Astrocyte (in vitro differentiated cells and primary cell): ENCODE measurements at regions not wholly inside any gene's neighbourhood (a gene's known extent, or its start where the extent isn't known, plus 50 kb on each side); places are given as distances from the start of the nearest gene placed in this dataset.

Source experiments
- DNase-seq: peaks from one replicate; pipeline ENCODE4 v3.0.0-alpha.2; 2010; ENCODE audit warnings: low read depth
- FAIRE-seq: peaks from 2 replicates; lab custom pipeline; 2011; peaks lifted over from hg19 to GRCh38; lab: Jason Lieb, UNC
- H2AFZ ChIP-seq: 2 replicates; pipeline ENCODE4 v1.6.0; 2012; ENCODE audit warnings: low read depth, low read length, inconsistent platforms
- H3K27ac ChIP-seq: 2 replicates; pipeline ENCODE4 v1.5.1; 2011; ENCODE audit warnings: low read depth, low read length, inconsistent platforms
- H3K27me3 ChIP-seq: 2 replicates; pipeline ENCODE4 v1.6.0; 2011; ENCODE audit warnings: low read length, inconsistent platforms; ENCODE audit not compliant: insufficient read depth
- H3K36me3 ChIP-seq: 2 replicates; pipeline ENCODE4 v1.5.1; 2011; ENCODE audit warnings: low read length, inconsistent platforms; ENCODE audit not compliant: insufficient read depth
- H3K4me1 ChIP-seq: 2 replicates; pipeline ENCODE4 v1.5.1; 2011; ENCODE audit warnings: low read length, inconsistent platforms; ENCODE audit not compliant: insufficient read depth
- H3K4me2 ChIP-seq: 2 replicates; pipeline ENCODE4 v1.6.0; 2012; ENCODE audit warnings: low read length, inconsistent platforms
- H3K4me3 ChIP-seq: 2 replicates; pipeline ENCODE4 v1.5.1; 2011; ENCODE audit warnings: low read depth, mild to moderate bottlenecking, low read length, inconsistent platforms; ENCODE audit not compliant: insufficient read depth
- H3K79me2 ChIP-seq: 2 replicates; pipeline ENCODE4 v1.6.0; 2012; ENCODE audit warnings: mild to moderate bottlenecking, low read length, inconsistent platforms; ENCODE audit not compliant: insufficient read depth
- H3K9ac ChIP-seq: 2 replicates; pipeline ENCODE4 v1.6.0; 2012; ENCODE audit warnings: mild to moderate bottlenecking, low read length, inconsistent platforms
- H3K9me3 ChIP-seq: 2 replicates; pipeline ENCODE4 v1.5.1; 2012; ENCODE audit warnings: low read depth, mild to moderate bottlenecking, low read length, inconsistent platforms; ENCODE audit not compliant: insufficient read depth
- H4K20me1 ChIP-seq: 2 replicates; pipeline ENCODE4 v1.6.0; 2012; ENCODE audit warnings: low read length, inconsistent platforms; ENCODE audit not compliant: insufficient read depth
- H3K27ac Mint-ChIP-seq: one replicate; pipeline ENCODE4 v1.8.0; 2021; ENCODE audit warnings: mild to moderate bottlenecking, mixed read lengths; ENCODE audit not compliant: unreplicated experiment
- H3K27me3 Mint-ChIP-seq: one replicate; pipeline ENCODE4 v1.8.0; 2021; ENCODE audit warnings: low read depth, mixed read lengths; ENCODE audit not compliant: unreplicated experiment
- H3K36me3 Mint-ChIP-seq: one replicate; pipeline ENCODE4 v1.8.0; 2021; ENCODE audit warnings: low read depth, mixed read lengths; ENCODE audit not compliant: unreplicated experiment
- H3K4me1 Mint-ChIP-seq: one replicate; pipeline ENCODE4 v1.8.0; 2021; ENCODE audit warnings: low read depth, mixed read lengths; ENCODE audit not compliant: unreplicated experiment
- H3K4me3 Mint-ChIP-seq: one replicate; pipeline ENCODE4 v1.8.0; 2021; ENCODE audit warnings: mild to moderate bottlenecking, moderate library complexity, mixed read lengths; ENCODE audit not compliant: unreplicated experiment
- H3K9me3 Mint-ChIP-seq: one replicate; pipeline ENCODE4 v1.8.0; 2021; ENCODE audit warnings: mild to moderate bottlenecking, mixed read lengths; ENCODE audit not compliant: unreplicated experiment
- CTCF ChIP-seq: IDR thresholded peaks from 2 replicates; pipeline ENCODE4 v1.5.1; 2011; ENCODE audit warnings: low read depth, mild to moderate bottlenecking, inconsistent platforms, low read length, moderate library complexity; ENCODE audit not compliant: insufficient read depth
- EZH2 ChIP-seq: IDR thresholded peaks from 2 replicates; pipeline ENCODE4 v1.6.1; 2012; ENCODE audit warnings: mild to moderate bottlenecking, low read length, inconsistent platforms; ENCODE audit not compliant: insufficient read depth

- no peak overlapping the region for H3K4me3 Mint-ChIP-seq
- peak; percentile 74 for FAIRE-seq
- H3K4me1 Mint-ChIP-seq, result peaks cover 40% of the 10 kb centered on the region
- peaks cover 20% of the 10 kb centered on the region for H3K36me3 Mint-ChIP-seq
- no peaks in the 10 kb centered on the region for H3K9me3 ChIP-seq
- no peak overlapping the region for H3K4me2 ChIP-seq
- H3K36me3 ChIP-seq, result peaks cover 6% of the 10 kb centered on the region
- H3K27ac ChIP-seq, result peak overlapping the region; percentile 14
- no peak overlapping the region for H3K27ac Mint-ChIP-seq
- peaks cover 61% of the 10 kb centered on the region for H3K4me1 ChIP-seq
- no peaks in the 10 kb centered on the region for H3K27me3 Mint-ChIP-seq
- DNase-seq, result peak; percentile 32
- H3K4me3 ChIP-seq, result no peak overlapping the region
- no peaks in the 10 kb centered on the region for H3K9me3 Mint-ChIP-seq
- TF ChIP-seq CTCF, result no peak
- peak overlapping the region; percentile 72 for H3K9ac ChIP-seq
- H3K27me3 ChIP-seq, result no peaks in the 10 kb centered on the region
- peaks cover 27% of the 10 kb centered on the region for H3K79me2 ChIP-seq
- no peak overlapping the region for H2AFZ ChIP-seq
- H4K20me1 ChIP-seq, result peaks cover 73% of the 10 kb centered on the region
Measured at GRCh38 chr12:124394462-124395128, 99.7 kb downstream of the RFLNA start.

GRCh38 chr12:124393831-124394230, 98.9 kb downstream of the RFLNA start:
- H3K4me1 Mint-ChIP-seq, result peaks cover 40% of the 10 kb centered on the region
- no peak overlapping the region for H3K4me3 ChIP-seq
- no peak for TF ChIP-seq EZH2
- H3K9ac ChIP-seq, result peak overlapping the region; percentile 72
- no peaks in the 10 kb centered on the region for H3K9me3 ChIP-seq
- H4K20me1 ChIP-seq, result peaks cover 65% of the 10 kb centered on the region
- no peak overlapping the region for H3K27ac Mint-ChIP-seq
- FAIRE-seq (no peak), DNase-seq (no peak)
- H3K9me3 Mint-ChIP-seq, result no peaks in the 10 kb centered on the region
- H3K27me3 Mint-ChIP-seq, result no peaks in the 10 kb centered on the region
- no peak overlapping the region for H2AFZ ChIP-seq
- peak overlapping the region; percentile 96 for H3K27ac ChIP-seq
- H3K4me2 ChIP-seq, result peak overlapping the region; percentile 80
- H3K4me3 Mint-ChIP-seq, result no peak overlapping the region
- H3K36me3 Mint-ChIP-seq, result peaks cover 19% of the 10 kb centered on the region
- peaks cover 6% of the 10 kb centered on the region for H3K36me3 ChIP-seq
- H3K79me2 ChIP-seq, result peaks cover 29% of the 10 kb centered on the region
- H3K27me3 ChIP-seq, result no peaks in the 10 kb centered on the region
- peaks cover 69% of the 10 kb centered on the region for H3K4me1 ChIP-seq

GRCh38 chr12:124393414-124393790, 98.5 kb downstream of the RFLNA start:
- H3K9ac ChIP-seq, result peak overlapping the region; percentile 72
- Mint-ChIP-seq H3K36me3 (peaks cover 19% of the 10 kb centered on the region), H3K27me3 (no peaks in the 10 kb centered on the region), H3K4me3 (no peak overlapping the region), H3K9me3 (no peaks in the 10 kb centered on the region), H3K27ac (no peak overlapping the region), H3K4me1 (peaks cover 40% of the 10 kb centered on the region)
- DNase-seq (no peak), FAIRE-seq (no peak)
- no peak overlapping the region for H2AFZ ChIP-seq
- peak overlapping the region; percentile 96 for H3K27ac ChIP-seq
- no peaks in the 10 kb centered on the region for H3K9me3 ChIP-seq
- H3K4me1 ChIP-seq, result peaks cover 69% of the 10 kb centered on the region
- H3K79me2 ChIP-seq, result peaks cover 29% of the 10 kb centered on the region
- peaks cover 63% of the 10 kb centered on the region for H4K20me1 ChIP-seq
- H3K4me2 ChIP-seq, result peak overlapping the region; percentile 80
- H3K36me3 ChIP-seq, result peaks cover 6% of the 10 kb centered on the region
- no peaks in the 10 kb centered on the region for H3K27me3 ChIP-seq
- no peak for TF ChIP-seq CTCF
- TF ChIP-seq EZH2, result no peak
- no peak overlapping the region for H3K4me3 ChIP-seq
